Renal cortical epithelial cell (primary cell): ENCODE measurements at regions not wholly inside any gene's neighbourhood (a gene's known extent, or its start where the extent isn't known, plus 50 kb on each side); places are given as distances from the start of the nearest gene placed in this dataset.
A peak's percentile ranks its signal among the peaks of the same experiment; 100 is the strongest.

Source experiments
- DNase-seq: peaks from one replicate; pipeline ENCODE4 v3.0.0-alpha.2; 2011; ENCODE audit warnings: low read depth

DNA sequence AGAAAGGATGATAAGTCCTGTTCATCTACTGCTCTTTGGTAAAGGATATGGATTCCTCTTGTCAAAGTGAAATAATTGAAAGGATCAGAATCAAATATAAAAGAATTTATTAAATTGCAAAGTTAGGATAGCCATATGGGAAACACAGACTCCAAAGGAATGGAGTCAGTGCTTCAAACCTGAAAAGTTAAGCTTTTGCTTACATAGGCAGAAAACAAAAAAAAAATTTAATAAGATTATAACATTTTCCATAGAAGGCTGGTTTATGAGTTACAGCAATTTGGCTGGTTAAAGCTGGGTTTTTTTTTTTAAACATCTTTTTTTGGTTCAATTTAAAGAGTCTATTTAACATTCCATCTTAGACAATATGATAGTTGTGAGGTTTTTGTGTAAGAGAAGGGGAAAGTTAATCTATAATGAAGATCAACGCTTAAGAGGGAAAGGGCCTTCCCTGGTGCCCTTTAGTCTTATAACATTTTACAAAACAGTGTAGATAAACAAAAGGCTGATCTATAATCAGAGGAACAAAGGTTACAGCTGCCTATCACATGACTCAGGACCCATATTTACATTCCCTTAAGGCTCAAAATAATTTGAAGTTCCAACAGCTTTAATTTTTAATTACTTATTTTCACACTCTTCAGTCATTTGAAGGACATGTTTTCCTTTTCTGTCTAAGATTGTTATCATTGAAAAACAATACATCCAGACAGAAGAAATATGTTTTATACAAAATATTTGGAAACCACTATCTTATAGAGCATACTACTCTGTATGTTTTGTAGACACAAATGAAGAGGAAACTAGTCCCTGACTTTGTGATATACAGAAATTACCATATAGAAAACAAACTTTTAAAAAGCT is 234.3 kb upstream of the MBL2 start:
- DNase-seq, result peak; percentile 42

DNA sequence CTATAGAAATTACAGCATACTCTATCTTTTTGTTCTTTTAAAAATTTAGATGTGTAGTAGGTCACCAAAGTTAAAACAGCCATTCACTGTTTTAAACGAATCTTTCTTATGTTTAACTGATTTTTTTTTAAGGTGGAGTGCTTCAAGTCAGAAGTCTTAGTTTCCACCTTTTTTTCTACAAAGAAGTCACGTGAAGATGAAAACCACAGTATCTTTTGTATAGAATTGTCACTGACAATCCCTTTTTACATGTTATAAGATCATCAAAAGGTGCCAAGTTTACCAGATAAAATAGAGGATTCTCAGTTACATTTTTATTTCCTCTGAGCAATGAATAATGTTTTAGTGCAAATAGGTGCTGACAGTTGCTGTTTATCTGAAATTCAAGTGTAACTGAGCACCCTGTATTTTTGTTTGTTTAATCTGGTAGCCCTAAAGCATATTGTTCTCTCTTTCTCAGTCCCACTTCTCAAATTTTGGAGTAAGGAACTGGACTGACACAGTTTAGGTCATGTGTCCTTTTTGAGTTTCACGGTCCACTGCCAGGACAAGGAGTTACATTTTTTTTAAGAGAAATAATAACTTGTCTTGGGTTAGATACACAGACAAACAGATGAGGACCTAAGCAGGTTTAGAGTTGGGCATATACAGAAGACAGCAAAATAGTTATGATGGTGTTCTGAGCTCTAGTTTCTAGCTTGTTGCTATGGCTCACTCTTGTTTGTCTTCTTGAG is 233.2 kb upstream of the MBL2 start:
- DNase-seq, result no peak

DNA sequence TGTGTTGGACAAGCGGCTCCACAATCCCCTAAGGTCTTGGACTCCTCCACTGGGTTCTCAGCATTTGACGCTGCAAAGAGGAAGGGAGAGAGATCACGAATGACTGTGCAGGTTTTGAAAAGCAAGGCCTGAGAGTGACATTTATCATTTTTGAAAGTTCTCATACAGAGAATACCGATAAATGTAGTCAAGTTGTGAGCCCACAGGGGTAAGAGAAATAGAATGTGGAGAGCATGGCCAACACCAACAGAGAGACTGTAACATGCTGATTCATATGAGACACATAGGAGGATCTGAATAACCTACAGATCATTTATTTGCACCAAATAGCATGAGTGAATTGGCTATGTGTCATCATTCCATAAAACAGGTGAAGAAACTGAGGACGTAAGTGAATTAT is 230.5 kb upstream of the MBL2 start:
- DNase-seq, result no peak

DNA sequence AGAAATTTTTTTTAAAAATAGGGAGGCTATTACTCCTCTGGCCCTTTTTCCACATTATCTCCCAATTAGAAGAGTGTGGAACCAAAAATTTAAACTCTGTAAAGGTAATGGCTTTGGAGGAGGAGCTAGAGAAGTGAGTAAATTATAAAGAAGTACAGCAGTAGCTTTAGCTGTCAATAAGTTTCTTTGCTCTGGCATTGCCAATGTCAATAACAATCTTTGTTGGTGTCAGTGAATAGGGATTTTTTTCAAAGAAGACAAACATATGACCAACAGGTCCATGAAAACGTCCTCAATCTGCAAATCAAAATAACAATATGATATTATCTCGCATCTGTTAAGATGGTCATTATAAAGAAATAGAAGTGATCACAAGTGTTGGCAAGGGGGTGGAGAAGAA is 227.1 kb upstream of the MBL2 start:
- DNase-seq, result no peak

DNA sequence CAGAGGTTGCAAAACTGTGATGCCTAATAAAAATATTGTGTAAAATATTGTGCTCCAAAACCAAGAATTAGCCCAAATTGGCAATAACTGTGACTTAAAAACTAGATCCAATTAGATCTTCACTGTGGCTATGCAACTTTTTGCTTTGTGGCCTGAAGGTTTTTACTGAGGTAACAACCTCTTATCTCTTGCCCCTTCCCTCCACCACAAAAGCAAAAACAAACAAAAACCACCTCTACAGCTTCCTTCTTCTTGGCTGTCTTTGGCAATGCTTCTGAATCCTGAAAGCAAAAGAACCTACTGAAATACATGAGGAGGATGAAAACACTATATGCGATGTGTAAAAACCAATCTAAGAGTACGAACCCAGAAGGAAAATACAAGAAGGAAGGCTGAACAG is 226.7 kb upstream of the MBL2 start:
- no peak for DNase-seq

DNA sequence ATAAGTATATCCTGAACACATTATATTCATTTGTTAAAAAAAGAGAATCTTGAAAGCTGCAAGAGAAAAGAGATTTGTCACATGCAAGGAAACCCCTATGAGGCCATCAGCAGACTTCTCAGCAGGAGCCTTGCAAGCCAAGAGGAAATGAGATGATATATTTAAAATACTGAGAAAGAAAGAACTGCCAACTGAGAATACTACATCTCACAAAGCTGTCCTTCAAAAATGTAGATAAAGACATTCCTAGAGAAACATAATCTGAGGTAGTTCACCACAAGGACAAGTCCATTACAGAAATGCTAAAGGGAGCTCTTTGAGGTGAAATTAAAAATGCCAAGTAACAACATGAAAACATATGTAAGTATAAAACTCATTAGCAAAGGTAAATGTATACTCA is 224.4 kb upstream of the MBL2 start:
- DNase-seq, result no peak

DNA sequence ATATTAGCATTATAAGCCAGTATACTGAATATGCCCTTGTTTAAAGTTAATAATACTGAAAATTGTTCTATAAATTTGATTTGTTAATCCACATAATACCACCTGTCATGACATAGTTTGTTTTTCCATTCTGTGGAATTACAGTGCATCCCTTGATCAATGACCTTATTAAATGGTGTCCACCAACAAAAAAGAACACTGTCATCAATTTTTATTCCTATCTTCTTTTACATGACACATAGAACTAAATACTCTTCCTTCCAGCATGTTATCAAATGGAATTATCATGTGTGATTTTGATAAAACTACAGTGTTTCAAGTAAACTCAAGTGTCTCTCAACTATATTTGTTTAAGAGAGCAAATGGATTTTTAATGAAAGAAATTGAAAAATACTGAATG is 221.8 kb upstream of the MBL2 start:
- DNase-seq, result no peak

DNA sequence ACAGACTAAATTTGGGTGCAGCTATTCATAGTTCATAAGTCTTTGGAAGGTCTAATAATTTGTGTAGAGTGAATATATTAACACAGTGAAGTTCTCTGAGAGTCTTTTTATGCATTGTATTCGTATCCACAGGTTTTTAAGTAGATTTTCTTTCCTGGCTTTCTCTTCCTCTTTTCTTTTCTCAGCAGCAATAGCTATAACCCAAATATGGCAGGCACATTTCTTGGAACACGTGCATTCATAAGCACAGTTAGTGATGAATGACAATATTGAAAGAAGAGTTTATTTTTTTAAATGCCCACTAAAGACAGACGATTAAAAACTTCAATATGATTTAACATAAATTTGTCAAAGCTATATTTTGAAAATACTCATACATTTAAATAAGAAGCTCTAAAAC is 220.5 kb upstream of the MBL2 start:
- DNase-seq, result no peak

DNA sequence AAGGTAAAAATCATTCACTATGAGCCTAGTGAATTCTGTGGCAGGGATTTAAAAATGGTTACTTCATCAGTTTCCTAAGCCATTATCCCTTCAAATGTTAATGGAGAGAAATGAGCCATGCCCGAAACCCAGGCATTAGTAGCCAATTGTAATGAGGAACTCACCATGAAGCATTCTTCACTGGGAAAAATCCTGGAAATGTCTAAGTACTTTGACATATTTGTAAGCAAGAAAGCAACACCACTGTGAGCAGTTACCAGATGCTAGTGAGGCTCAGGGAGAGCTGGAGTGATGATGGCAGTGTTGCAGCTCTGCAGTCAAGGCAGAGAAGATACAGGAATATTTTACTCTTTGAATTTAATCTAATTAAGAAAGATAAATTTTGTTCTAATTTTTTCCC is 220.0 kb upstream of the MBL2 start:
- DNase-seq, result no peak

DNA sequence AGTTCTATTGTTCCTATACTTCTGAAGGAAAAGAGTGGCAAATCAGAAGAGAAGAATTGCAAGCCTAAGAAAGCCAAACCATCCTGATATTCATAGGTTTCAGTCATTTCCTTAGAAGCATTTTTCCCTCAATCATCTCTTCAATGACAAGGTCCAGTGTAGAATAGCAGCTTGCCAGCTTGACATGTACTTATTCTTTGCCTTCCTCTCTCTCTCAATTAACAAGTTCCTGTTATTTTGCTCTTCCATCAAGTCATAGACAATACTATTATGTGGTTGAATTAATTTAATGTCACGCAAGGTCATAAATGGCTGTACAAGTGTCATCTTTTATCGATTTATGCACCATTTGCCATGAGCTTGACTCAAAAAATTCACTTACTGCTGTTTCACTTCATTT is 216.3 kb upstream of the MBL2 start:
- no peak for DNase-seq

DNA sequence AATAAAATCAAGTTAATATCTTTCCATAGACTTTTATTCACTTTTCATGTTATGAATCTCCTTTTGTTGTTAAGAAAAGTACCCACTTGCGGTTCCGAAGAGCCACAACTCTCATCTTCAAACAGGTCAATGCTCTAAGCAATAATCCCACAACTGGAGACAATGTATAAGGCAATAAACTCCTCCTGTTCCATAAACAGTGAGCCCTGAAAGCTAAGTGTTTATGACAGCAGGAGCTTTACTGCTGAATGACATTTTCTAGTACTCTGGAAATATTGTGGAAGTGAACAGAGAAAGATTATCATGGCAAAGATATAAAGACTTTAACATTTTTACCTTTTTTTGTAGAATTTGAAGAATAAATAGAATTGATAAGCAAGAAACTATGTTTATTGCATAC is 213.5 kb upstream of the MBL2 start:
- DNase-seq, result no peak

DNA sequence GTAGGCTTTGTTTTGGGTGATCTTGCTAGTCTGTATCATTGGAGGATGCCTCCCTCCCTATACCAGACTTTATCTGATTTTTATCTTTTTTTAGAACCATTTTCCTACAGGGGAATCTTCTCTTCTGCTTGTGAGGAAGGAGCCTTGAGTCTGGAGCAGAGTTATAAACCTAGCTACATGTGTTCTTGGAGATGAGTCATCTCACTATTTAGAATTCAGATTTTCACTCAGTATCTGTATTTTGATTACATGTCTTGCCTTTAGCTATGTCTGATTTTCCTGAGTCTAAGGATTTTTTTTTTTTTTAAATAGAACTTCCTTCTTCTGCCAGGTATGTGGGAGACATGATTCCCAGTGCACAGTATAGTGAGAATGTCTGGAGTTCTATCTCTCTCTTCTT is 211.6 kb upstream of the MBL2 start:
- DNase-seq, result peak; percentile 52

DNA sequence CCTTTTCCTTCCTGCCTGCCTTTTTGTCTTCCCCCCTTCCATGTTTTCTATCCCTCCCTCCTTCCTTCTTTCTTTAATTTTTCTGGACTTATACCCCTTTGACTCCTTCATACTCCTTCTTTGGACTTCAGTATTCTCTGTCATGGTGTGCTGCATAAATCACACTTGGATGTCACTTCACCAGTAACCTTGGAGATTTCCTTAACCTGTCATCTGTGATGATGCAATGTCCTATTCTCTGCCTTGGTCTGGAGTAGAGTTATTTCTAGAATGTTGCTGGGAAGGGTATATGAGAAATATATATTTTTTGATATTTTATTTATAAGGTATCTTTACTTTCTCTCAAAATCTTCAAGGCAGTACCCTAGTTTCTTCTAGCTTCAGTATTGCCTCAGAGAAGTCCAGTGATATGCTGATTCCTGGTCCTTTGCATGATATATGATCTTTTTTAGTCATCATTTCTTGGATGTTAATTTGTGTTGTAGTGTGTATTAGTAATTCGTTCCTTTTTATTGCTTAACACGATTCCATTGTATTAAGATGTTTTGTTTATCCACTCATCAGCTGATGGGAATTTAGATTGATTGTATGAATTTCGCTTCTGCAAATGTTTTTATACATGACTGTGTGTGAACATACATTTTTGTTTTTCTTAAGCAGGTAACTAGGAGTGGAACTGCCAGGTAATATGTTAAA is 206.9 kb upstream of the MBL2 start:
- DNase-seq, result peak; percentile 32

DNA sequence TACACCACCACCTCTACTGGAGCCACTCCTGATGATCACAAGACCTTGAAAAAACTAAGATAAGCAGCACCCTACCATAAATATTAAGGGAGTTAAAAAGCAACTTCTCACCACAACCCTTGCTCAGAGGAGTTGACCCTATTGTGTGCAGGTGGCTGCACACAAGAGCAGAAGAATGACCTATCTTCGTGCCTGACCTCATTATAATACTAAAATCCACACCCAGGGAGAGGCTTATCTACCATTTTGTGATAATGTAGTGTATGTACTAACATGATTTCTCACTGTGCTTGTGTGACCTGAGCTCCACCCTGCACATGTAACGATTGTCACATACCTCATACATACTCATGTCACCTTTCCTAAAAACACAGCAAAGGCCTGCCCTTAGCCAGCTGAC is 205.0 kb upstream of the MBL2 start:
- no peak for DNase-seq

DNA sequence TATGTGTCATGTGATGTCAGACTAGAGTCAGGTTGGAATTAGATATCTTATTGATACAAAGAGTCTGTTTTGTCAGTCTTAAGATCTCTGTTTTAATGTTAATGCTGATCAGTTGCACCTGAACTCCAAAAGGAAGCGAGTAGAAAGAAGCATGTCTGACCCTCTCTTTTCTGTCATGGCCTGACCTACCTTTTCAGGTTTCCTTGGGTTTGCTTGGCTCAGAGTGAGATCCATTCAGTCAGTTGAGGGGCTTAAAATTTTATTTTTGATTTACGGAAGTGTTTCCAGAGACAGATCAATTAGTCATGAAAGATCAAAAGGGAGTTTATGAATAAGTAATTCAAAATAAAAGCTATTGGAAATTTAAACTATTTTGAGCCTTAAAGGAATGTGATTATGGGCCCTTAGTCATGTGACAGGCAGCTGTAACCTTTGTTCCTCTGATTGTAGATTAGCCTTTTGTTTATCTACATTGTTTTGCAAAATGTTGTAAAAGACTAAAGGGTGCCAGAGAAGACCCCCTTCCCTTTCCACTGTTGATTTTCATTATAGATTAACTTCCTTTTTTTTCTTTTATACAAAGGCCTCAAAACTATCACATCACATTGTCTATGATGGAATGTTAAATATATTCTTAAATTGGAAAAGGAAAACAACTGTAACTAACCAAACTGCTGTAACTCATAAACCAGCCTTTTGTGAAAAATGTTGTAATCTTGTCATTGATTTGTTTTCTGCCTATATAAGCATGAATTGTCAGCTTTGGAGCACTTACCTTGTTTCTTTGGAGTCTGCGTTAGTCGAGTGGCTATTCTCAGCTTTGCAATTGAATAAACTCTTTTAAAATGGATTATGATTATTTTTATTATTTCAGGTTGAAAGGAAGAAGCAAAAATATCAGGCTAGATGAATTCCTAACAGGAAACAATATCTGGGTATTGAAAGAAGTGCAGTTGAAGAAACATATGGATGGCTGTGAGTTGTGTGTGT is 195.5 kb upstream of the MBL2 start:
- no peak for DNase-seq

DNA sequence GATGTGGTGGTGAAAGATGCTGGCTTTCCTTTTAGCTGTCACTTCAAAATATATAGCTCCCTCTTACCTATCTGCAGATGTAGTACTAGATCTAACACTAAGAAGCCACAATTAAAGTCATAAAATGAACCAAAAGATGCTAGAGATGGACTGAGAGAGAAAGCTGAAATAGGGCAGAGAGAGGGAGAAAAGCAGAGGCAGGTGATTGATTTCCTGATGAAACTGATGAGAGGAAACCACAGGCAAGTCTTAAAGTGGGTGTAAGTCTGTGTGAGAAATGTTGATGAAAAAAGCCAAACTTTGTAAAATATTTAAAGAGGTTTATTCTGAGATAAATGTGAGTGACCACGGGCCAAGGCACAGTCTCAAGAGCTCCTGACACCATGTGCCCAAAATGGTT is 194.3 kb upstream of the MBL2 start:
- DNase-seq, result no peak

DNA sequence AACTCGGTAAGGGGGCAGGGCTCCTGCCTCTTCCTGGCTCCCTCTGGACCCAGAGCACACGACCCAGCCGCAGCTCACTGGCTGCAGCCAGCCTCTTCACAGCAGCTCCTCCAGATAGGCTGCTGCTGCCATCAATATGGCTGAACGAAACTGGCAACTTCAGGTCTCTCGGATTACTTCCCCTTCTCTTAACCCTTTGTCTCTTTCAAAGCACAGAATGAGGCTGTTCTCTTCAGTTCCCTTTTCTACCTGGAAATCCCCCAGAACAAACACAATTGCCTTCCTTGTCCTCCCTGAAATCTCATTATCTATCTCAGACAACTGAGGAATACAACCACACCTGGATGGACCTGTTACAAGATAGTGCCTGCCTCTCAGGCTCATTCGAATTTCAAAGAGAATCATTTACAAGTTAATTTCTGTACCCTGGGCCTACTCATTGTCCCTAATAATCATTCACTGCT is 193.4 kb upstream of the MBL2 start:
- DNase-seq, result no peak

DNA sequence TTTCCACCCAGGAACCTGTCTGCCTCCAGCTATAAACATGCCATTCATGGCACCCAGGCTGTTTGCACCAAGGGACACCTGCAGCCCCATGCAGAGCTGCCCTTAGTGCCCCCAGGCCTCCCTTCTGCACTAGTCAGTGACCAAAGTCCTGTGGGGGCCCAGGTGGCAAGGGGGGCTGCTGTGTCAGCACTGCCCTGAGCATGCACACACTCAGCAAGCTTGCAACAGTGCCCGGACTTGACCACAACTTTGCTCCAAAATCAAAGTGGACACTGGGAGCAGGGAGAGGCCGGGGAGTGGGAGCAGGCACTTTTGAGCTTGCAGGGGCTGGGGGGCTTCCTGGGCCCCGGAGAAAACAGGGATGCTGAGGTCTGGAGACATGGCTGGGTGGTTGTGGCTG is 192.9 kb upstream of the MBL2 start:
- DNase-seq, result no peak

DNA sequence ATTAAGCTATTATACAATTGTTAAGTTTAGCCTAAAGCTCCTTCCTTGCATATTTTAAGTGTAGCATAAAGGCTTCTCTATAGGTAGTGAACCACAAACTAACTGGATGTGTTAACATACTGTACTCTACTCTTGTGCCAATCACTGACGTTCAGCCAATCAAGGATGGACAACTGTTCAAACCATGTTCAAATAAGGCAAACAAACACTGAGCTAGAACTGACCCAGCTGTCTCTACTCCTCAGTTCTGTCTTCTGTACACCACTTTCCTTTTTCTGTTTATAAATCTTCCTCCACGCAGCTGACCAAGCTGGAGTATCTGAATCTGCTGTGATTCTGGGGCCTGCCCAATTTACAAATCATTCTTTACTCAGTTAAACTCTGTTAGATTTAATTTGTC is 188.7 kb upstream of the MBL2 start:
- no peak for DNase-seq

DNA sequence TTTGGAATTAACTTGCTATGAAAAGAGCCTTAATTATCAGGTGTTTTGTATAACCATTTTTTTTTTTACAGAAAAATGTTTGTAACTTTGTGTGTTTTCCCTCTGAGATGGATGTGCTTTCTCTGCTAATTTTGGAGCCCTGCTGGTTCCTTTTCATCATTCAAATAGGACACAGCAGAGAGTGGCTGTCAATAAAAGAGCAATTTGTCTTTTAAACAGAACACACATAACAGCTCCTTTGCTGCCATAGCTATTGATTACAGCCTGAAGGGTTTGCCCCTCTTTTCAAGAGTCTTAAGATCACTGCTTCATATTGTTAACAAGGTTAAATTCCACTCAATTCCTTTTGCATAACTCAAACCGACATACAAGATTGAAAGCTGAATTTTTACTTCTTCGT is 187.2 kb upstream of the MBL2 start:
- DNase-seq, result no peak

DNA sequence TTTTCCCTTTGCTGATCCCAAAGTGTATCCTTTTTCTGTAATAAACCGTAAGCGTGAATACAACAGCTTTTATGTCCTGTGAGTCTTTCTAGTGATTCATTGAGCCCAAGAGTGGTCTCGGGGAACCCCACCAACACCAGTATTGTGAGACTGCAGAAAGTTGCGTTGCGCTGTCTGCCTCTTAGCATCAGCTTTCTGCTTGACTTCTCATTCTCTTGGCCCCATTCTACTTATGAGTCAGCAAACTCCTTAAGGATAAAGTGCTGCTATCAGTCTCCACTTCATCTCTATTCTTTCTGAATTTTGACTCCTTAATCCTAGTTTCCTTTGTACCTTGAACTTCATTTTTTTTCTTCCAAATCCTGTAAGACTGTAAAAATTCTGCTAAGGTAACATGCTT is 184.3 kb upstream of the MBL2 start:
- peak; percentile 34 for DNase-seq

DNA sequence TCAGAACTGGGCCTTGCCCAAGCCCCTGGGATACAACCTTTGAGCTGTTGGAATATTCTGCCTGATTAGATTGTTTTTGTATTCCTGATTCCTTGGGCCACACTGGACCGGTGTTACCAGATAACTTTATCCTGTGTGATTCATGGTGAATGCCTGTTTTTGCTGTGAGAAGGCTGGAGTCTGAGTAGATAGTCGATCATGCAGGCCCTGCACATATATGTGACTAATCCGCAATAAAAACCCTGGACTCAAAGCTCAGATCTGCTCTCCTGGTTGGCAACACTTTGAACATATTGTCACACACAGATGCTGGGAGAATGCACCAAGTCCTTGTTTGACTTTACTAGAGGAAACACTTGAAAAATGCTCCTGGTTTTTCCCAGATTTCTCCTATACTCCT is 183.9 kb upstream of the MBL2 start:
- peak; percentile 59 for DNase-seq
